Neural crest cell (in vitro differentiated cells): ENCODE measurements at regions not wholly inside any gene's neighbourhood (a gene's known extent, or its start where the extent isn't known, plus 50 kb on each side); places are given as distances from the start of the nearest gene placed in this dataset.

Experiments
- DNase-seq: peaks from one replicate; pipeline ENCODE4 v3.0.0; 2021; ENCODE audit warnings: low read depth, mixed read lengths, low spot score
- H3K27ac Mint-ChIP-seq: one replicate; pipeline ENCODE4 v1.8.0; 2021; ENCODE audit warnings: mild to moderate bottlenecking, mixed read lengths; ENCODE audit not compliant: unreplicated experiment
- H3K27me3 Mint-ChIP-seq: 2 replicates; pipeline ENCODE4 v1.8.0; 2021; ENCODE audit warnings: low read depth, mild to moderate bottlenecking, mixed read lengths
- H3K36me3 Mint-ChIP-seq: 2 replicates; pipeline ENCODE4 v1.8.0; 2021; ENCODE audit warnings: low read depth, mild to moderate bottlenecking, mixed read lengths
- H3K4me1 Mint-ChIP-seq: 2 replicates; pipeline ENCODE4 v1.8.0; 2021; ENCODE audit warnings: mixed read lengths
- H3K4me3 Mint-ChIP-seq: one replicate; pipeline ENCODE4 v1.8.0; 2021; ENCODE audit warnings: mild to moderate bottlenecking, mixed read lengths
- H3K9me3 Mint-ChIP-seq: 2 replicates; pipeline ENCODE4 v1.8.0; 2021; ENCODE audit warnings: mixed read lengths
- TF ChIP-seq, protein P1 (sequence below): fragments of 200-600 bp; sonication (generic); conservative IDR thresholded peaks from 2 replicates; pipeline ENCODE4 v1.5.0; 2021; ENCODE audit warnings: antibody characterized with exemption, mild to moderate bottlenecking

DNA sequence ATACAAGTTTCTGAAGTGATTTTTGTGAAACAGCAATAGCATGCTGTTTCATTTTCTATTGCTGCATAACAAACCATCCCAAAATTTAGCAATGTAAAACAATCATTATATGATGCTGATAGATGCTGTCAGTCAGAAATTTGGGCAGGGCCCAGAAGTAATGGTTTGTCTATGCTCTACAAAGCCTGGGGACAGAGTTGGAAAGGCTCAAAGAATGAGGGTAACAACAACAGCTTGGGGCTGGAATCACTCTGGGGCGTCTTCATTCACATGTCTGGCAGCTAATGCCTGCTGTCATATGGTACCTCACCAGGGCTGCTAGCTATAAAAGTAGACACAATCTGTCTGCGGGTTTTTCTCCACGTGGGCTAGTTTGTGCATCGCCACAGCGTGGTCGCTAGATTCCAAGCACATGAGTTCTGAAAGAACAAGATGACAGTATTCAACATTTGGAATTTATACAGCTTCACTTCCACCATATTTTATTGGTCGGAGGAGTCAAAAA is 176.5 kb downstream of the BMP4 start:
- Mint-ChIP-seq H3K4me3 (no peak overlapping the region), H3K9me3 (peaks cover 14% of the 10 kb centered on the region), H3K4me1 (no peaks in the 10 kb centered on the region), H3K36me3 (peaks cover 3% of the 10 kb centered on the region), H3K27ac (no peak overlapping the region), H3K27me3 (no peaks in the 10 kb centered on the region)
- DNase-seq: no peak
- TF ChIP-seq, protein P1, sequence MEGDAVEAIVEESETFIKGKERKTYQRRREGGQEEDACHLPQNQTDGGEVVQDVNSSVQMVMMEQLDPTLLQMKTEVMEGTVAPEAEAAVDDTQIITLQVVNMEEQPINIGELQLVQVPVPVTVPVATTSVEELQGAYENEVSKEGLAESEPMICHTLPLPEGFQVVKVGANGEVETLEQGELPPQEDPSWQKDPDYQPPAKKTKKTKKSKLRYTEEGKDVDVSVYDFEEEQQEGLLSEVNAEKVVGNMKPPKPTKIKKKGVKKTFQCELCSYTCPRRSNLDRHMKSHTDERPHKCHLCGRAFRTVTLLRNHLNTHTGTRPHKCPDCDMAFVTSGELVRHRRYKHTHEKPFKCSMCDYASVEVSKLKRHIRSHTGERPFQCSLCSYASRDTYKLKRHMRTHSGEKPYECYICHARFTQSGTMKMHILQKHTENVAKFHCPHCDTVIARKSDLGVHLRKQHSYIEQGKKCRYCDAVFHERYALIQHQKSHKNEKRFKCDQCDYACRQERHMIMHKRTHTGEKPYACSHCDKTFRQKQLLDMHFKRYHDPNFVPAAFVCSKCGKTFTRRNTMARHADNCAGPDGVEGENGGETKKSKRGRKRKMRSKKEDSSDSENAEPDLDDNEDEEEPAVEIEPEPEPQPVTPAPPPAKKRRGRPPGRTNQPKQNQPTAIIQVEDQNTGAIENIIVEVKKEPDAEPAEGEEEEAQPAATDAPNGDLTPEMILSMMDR: no peak

GRCh38 chr14:53779301-53779700 is 177.3 kb downstream of the BMP4 start:
- H3K4me1 Mint-ChIP-seq: no peaks in the 10 kb centered on the region
- peaks cover 9% of the 10 kb centered on the region for H3K9me3 Mint-ChIP-seq
- H3K36me3 Mint-ChIP-seq: peaks cover 3% of the 10 kb centered on the region
- H3K4me3 Mint-ChIP-seq: no peak overlapping the region
- TF ChIP-seq, protein P1: no peak
- H3K27me3 Mint-ChIP-seq: no peaks in the 10 kb centered on the region
- H3K27ac Mint-ChIP-seq: no peak overlapping the region
- DNase-seq: no peak

GRCh38 chr14:53778263-53778662 is 178.4 kb downstream of the BMP4 start:
- no peak for DNase-seq
- H3K27me3 Mint-ChIP-seq: no peaks in the 10 kb centered on the region
- no peaks in the 10 kb centered on the region for H3K4me1 Mint-ChIP-seq
- TF ChIP-seq, protein P1: no peak
- H3K27ac Mint-ChIP-seq: no peak overlapping the region
- H3K36me3 Mint-ChIP-seq: no peaks in the 10 kb centered on the region
- peaks cover 5% of the 10 kb centered on the region for H3K9me3 Mint-ChIP-seq
- no peak overlapping the region for H3K4me3 Mint-ChIP-seq

GRCh38 chr14:53772936-53773335 is 183.7 kb downstream of the BMP4 start:
- no peak overlapping the region for H3K4me3 Mint-ChIP-seq
- H3K36me3 Mint-ChIP-seq: no peaks in the 10 kb centered on the region

GRCh38 chr14:53767566-53767965 is 189.1 kb downstream of the BMP4 start:
- Mint-ChIP-seq H3K9me3 (no peaks in the 10 kb centered on the region), H3K4me3 (no peak overlapping the region), H3K27me3 (no peaks in the 10 kb centered on the region), H3K36me3 (no peaks in the 10 kb centered on the region), H3K27ac (no peak overlapping the region), H3K4me1 (peaks cover 4% of the 10 kb centered on the region)
- no peak for DNase-seq
- TF ChIP-seq, protein P1: no peak

More at GRCh38 chr14:53772936-53773335, 183.7 kb downstream of the BMP4 start:
- peaks cover under 1% of the 10 kb centered on the region for H3K4me1 Mint-ChIP-seq
- H3K27ac Mint-ChIP-seq: no peak overlapping the region
- TF ChIP-seq, protein P1: no peak
- no peaks in the 10 kb centered on the region for H3K27me3 Mint-ChIP-seq
- DNase-seq: no peak
- no peaks in the 10 kb centered on the region for H3K9me3 Mint-ChIP-seq
